ENCODE measurements at regions not wholly inside any gene's neighbourhood (a gene's known extent, or its start where the extent isn't known, plus 50 kb on each side); places are given as distances from the start of the nearest gene placed in this dataset.

- Histone ChIP-seq H3K36me3 (ENCODE audit: low read depth) (no peaks in the 10 kb centered on the region), H3K27me3 (replicated peaks; ENCODE audit: insufficient read depth) (no peaks in the 10 kb centered on the region), H3K79me2 (ENCODE audit: insufficient read depth) (no peaks in the 10 kb centered on the region), H3K9me3 (ENCODE audit: low read depth) (no peaks in the 10 kb centered on the region), H3K4me3 (no peak overlapping the region), H3K9me2 (ENCODE audit: insufficient read depth) (no peaks in the 10 kb centered on the region), H2AFZ (no peak overlapping the region), H3K4me2 (ENCODE audit: unreplicated experiment) (no peak overlapping the region), H3K4me1 (ENCODE audit: insufficient read depth) (peaks cover 5% of the 10 kb centered on the region; the same call in 1 of the 2 replicates), H3F3A (ENCODE audit: insufficient read depth) (no peaks in the 10 kb centered on the region), H3K9ac (no peak overlapping the region), H3K27ac (no peak overlapping the region), H4K20me1 (ENCODE audit: insufficient read depth) (no peaks in the 10 kb centered on the region)
- 11 to 17% methylated on average over 4 of the region's 4 CpGs for WGBS, 2 experiments (ENCODE audit: low coverage in 1 of 2, low lambda C conversion rate in 2 of 2, missing lambda C conversion rate in 2 of 2)
- TF ChIP-seq EZH2phosphoT487 (IDR thresholded peaks at IDR 0.05; ENCODE audit: insufficient read depth, low read depth) (no peak), EZH2 (IDR thresholded peaks at IDR 0.05; ENCODE audit: insufficient read depth, poor library complexity, severe bottlenecking) (no peak)
- no peak for DNase-seq
- in situ Hi-C loops (cut with MboI) = no loop called here
These were observed 256.5 kb upstream of the FBXL7 start for GRCh38 chr5:15243301-15244020.

GRCh38 chr5:15241216-15241821, 258.7 kb upstream of the FBXL7 start:
- Histone ChIP-seq H4K20me1 (ENCODE audit: insufficient read depth) (no peaks in the 10 kb centered on the region), H3K79me2 (ENCODE audit: insufficient read depth) (no peaks in the 10 kb centered on the region), H3K9me2 (ENCODE audit: insufficient read depth) (no peaks in the 10 kb centered on the region), H3K27me3 (replicated peaks; ENCODE audit: insufficient read depth) (no peaks in the 10 kb centered on the region), H3F3A (ENCODE audit: insufficient read depth) (no peaks in the 10 kb centered on the region), H3K9ac (no peak overlapping the region), H3K27ac (no peak overlapping the region), H3K4me3 (no peak overlapping the region), H3K36me3 (ENCODE audit: low read depth) (no peaks in the 10 kb centered on the region), H3K4me2 (ENCODE audit: unreplicated experiment) (no peak overlapping the region), H3K4me1 (ENCODE audit: insufficient read depth) (peaks cover 5% of the 10 kb centered on the region; the same call in 1 of the 2 replicates), H3K9me3 (ENCODE audit: low read depth) (no peaks in the 10 kb centered on the region), H2AFZ (no peak overlapping the region)
- WGBS, 2 experiments (ENCODE audit: low coverage in 1 of 2, low lambda C conversion rate in 2 of 2, missing lambda C conversion rate in 2 of 2) = 22 to 50% methylated on average over 1 of the region's 1 CpG
- peak; percentile 10 for DNase-seq
- no peak for TF ChIP-seq EZH2phosphoT487 (IDR thresholded peaks at IDR 0.05; ENCODE audit: insufficient read depth, low read depth)
- no peak for TF ChIP-seq EZH2 (IDR thresholded peaks at IDR 0.05; ENCODE audit: insufficient read depth, poor library complexity, severe bottlenecking)
- in situ Hi-C loops (cut with MboI) = no loop called here

GRCh38 chr5:15238006-15238405, 262.0 kb upstream of the FBXL7 start:
- no peak overlapping the region for H3K27ac ChIP-seq
- in situ Hi-C loops (cut with MboI) = no loop called here
- H3K9ac ChIP-seq = no peak overlapping the region
- H3K9me3 ChIP-seq (ENCODE audit: low read depth) = no peaks in the 10 kb centered on the region
- H3K4me2 ChIP-seq (ENCODE audit: unreplicated experiment) = no peak overlapping the region
- H3K9me2 ChIP-seq (ENCODE audit: insufficient read depth) = no peaks in the 10 kb centered on the region
- no peaks in the 10 kb centered on the region for H3K36me3 ChIP-seq (ENCODE audit: low read depth)
- no peak for TF ChIP-seq EZH2 (IDR thresholded peaks at IDR 0.05; ENCODE audit: insufficient read depth, poor library complexity, severe bottlenecking)
- TF ChIP-seq EZH2phosphoT487 (IDR thresholded peaks at IDR 0.05; ENCODE audit: insufficient read depth, low read depth) = no peak
- H3K4me3 ChIP-seq = no peak overlapping the region
- no peak overlapping the region for H2AFZ ChIP-seq
- no peaks in the 10 kb centered on the region for H3K27me3 ChIP-seq (replicated peaks; ENCODE audit: insufficient read depth)
- no peak for DNase-seq
- no peaks in the 10 kb centered on the region for H3K79me2 ChIP-seq (ENCODE audit: insufficient read depth)
- H4K20me1 ChIP-seq (ENCODE audit: insufficient read depth) = no peaks in the 10 kb centered on the region
- peaks cover 6% of the 10 kb centered on the region; the same call in 1 of the 2 replicates for H3K4me1 ChIP-seq (ENCODE audit: insufficient read depth)
- H3F3A ChIP-seq (ENCODE audit: insufficient read depth) = no peaks in the 10 kb centered on the region
- WGBS, 2 experiments (ENCODE audit: low coverage in 1 of 2, low lambda C conversion rate in 2 of 2, missing lambda C conversion rate in 2 of 2) = 87 to 88% methylated on average over 2 of the region's 2 CpGs

- Histone ChIP-seq H2AFZ (peak overlapping the region; percentile 48), H3K4me2 (ENCODE audit: unreplicated experiment) (peak overlapping the region; percentile 28)
- in situ Hi-C loops (cut with MboI) = no loop called here
These were observed 263.0 kb upstream of the FBXL7 start for GRCh38 chr5:15236911-15237508.

More at GRCh38 chr5:15236911-15237508, 263.0 kb upstream of the FBXL7 start:
- Histone ChIP-seq H3K36me3 (ENCODE audit: low read depth) (no peaks in the 10 kb centered on the region), H3K27me3 (replicated peaks; ENCODE audit: insufficient read depth) (no peaks in the 10 kb centered on the region), H3K9me3 (ENCODE audit: low read depth) (no peaks in the 10 kb centered on the region), H3K27ac (no peak overlapping the region), H3K9ac (no peak overlapping the region), H3K4me1 (ENCODE audit: insufficient read depth) (peaks cover 6% of the 10 kb centered on the region; the same call in 1 of the 2 replicates), H3K9me2 (ENCODE audit: insufficient read depth) (no peaks in the 10 kb centered on the region), H4K20me1 (ENCODE audit: insufficient read depth) (no peaks in the 10 kb centered on the region), H3K79me2 (ENCODE audit: insufficient read depth) (no peaks in the 10 kb centered on the region), H3F3A (ENCODE audit: insufficient read depth) (no peaks in the 10 kb centered on the region), H3K4me3 (peak overlapping the region; percentile 47)
- TF ChIP-seq EZH2phosphoT487 (IDR thresholded peaks at IDR 0.05; ENCODE audit: insufficient read depth, low read depth) (no peak), EZH2 (IDR thresholded peaks at IDR 0.05; ENCODE audit: insufficient read depth, poor library complexity, severe bottlenecking) (no peak)
- DNase-seq = no peak
- WGBS, 2 experiments (ENCODE audit: low coverage in 1 of 2, low lambda C conversion rate in 2 of 2, missing lambda C conversion rate in 2 of 2) = 67 to 68% methylated on average over 4 of the region's 4 CpGs
